ENCODE measurements at regions not wholly inside any gene's neighbourhood (a gene's known extent, or its start where the extent isn't known, plus 50 kb on each side); places are given as distances from the start of the nearest gene placed in this dataset.

DNA sequence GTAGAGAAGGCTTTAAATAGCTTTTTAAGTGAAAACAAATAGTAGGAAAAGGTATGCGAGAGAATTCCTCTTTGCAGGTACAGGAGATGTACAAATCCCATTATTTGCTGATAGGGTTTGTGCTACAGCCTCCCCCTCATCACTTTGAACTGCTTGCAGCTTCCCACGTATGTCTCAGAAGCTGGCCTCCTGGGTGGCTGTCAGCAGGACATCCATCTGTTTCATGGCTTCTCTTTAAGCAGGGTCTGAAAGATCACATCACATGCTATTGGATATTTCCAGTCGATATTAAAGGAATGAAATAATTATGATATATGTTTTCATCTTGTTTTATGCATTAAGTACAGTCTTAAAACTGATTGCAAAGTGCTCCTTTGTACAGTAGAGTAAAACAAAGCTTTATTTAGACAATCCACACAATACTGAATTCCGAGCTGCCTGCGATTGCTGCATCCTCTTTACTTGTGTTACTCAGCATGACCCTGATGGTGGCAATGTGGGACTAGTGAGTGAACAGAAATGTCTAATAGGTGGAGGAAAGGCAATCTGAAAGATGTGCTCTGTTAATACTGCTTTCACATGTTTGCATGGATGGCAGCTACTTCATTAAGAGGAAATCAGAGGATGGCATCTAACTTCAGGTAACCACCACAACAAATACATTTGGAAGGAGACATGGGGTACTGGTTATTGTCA, 930.6 kb upstream of the SEMA6D start:
- TF ChIP-seq EZH2 (IDR thresholded peaks at IDR 0.05; ENCODE audit: insufficient read depth, low read length): no peak
- TF ChIP-seq, protein P1, sequence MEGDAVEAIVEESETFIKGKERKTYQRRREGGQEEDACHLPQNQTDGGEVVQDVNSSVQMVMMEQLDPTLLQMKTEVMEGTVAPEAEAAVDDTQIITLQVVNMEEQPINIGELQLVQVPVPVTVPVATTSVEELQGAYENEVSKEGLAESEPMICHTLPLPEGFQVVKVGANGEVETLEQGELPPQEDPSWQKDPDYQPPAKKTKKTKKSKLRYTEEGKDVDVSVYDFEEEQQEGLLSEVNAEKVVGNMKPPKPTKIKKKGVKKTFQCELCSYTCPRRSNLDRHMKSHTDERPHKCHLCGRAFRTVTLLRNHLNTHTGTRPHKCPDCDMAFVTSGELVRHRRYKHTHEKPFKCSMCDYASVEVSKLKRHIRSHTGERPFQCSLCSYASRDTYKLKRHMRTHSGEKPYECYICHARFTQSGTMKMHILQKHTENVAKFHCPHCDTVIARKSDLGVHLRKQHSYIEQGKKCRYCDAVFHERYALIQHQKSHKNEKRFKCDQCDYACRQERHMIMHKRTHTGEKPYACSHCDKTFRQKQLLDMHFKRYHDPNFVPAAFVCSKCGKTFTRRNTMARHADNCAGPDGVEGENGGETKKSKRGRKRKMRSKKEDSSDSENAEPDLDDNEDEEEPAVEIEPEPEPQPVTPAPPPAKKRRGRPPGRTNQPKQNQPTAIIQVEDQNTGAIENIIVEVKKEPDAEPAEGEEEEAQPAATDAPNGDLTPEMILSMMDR (IDR thresholded peaks at IDR 0.05; ENCODE audit: insufficient read depth, low read depth, low read length): no peak
- Histone ChIP-seq H3K36me3 (ENCODE audit: insufficient read depth, low read length) (no peaks in the 10 kb centered on the region), H3K4me2 (ENCODE audit: low read length) (no peak overlapping the region), H3K9me3 (ENCODE audit: insufficient read depth, low read depth, low read length) (no peaks in the 10 kb centered on the region), H3K4me3 (ENCODE audit: insufficient read depth, low read depth, low read length) (no peak overlapping the region), H3K27me3 (ENCODE audit: insufficient read depth, low read length) (no peaks in the 10 kb centered on the region), H3K4me1 (ENCODE audit: insufficient read depth, low read length) (no peaks in the 10 kb centered on the region), H3K79me2 (ENCODE audit: insufficient read depth, low read length) (no peaks in the 10 kb centered on the region), H3K27ac (ENCODE audit: low read depth, low read length) (no peak overlapping the region), H4K20me1 (ENCODE audit: insufficient read depth, low read length) (no peaks in the 10 kb centered on the region), H2AFZ (ENCODE audit: low read depth, low read length) (no peak overlapping the region), H3K9ac (ENCODE audit: low read length) (no peak overlapping the region)
- Mint-ChIP-seq H3K4me1 (ENCODE audit: low read depth, unreplicated experiment) (no peaks in the 10 kb centered on the region), H3K4me3 (ENCODE audit: unreplicated experiment) (no peak overlapping the region), H3K36me3 (ENCODE audit: low read depth, unreplicated experiment) (no peaks in the 10 kb centered on the region), H3K9me3 (ENCODE audit: unreplicated experiment) (peaks cover 3% of the 10 kb centered on the region), H3K27ac (ENCODE audit: unreplicated experiment) (no peak overlapping the region), H3K27me3 (ENCODE audit: low read depth, unreplicated experiment) (no peaks in the 10 kb centered on the region)
- FAIRE-seq (no peak), DNase-seq (ENCODE audit: low read depth) (no peak)

DNA sequence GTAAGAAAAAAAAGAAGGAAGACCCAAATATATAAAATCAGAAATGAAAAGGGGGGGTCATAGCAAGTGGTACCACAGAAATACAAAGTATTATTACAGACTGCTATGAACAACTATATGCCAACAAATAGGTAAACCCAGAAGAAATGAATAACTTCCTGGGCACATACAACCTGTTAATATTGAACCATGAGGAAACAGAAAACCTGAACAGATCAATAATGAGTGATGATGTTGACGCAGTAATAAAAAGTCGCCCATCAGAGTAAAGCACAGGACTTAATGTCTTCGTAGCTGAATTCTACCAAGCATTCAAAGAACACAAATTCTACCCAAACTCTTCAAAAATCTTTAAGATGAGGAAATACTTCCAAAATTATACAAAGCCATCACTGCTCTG, 921.6 kb upstream of the SEMA6D start:
- H3K9ac ChIP-seq (ENCODE audit: low read length): no peak overlapping the region
- Mint-ChIP-seq H3K27ac (ENCODE audit: unreplicated experiment) (no peak overlapping the region), H3K9me3 (ENCODE audit: unreplicated experiment) (peaks cover 5% of the 10 kb centered on the region), H3K36me3 (ENCODE audit: low read depth, unreplicated experiment) (no peaks in the 10 kb centered on the region), H3K4me1 (ENCODE audit: low read depth, unreplicated experiment) (no peaks in the 10 kb centered on the region), H3K4me3 (ENCODE audit: unreplicated experiment) (no peak overlapping the region), H3K27me3 (ENCODE audit: low read depth, unreplicated experiment) (no peaks in the 10 kb centered on the region)
- no peaks in the 10 kb centered on the region for H4K20me1 ChIP-seq (ENCODE audit: insufficient read depth, low read length)
- H3K27me3 ChIP-seq (ENCODE audit: insufficient read depth, low read length): no peaks in the 10 kb centered on the region
- DNase-seq (ENCODE audit: low read depth) (no peak), FAIRE-seq (no peak)
- no peak overlapping the region for H3K27ac ChIP-seq (ENCODE audit: low read depth, low read length)
- H3K4me3 ChIP-seq (ENCODE audit: insufficient read depth, low read depth, low read length): no peak overlapping the region
- no peak overlapping the region for H3K4me2 ChIP-seq (ENCODE audit: low read length)
- no peaks in the 10 kb centered on the region for H3K4me1 ChIP-seq (ENCODE audit: insufficient read depth, low read length)
- no peaks in the 10 kb centered on the region for H3K36me3 ChIP-seq (ENCODE audit: insufficient read depth, low read length)
- H2AFZ ChIP-seq (ENCODE audit: low read depth, low read length): no peak overlapping the region
- no peaks in the 10 kb centered on the region for H3K79me2 ChIP-seq (ENCODE audit: insufficient read depth, low read length)
- no peak for TF ChIP-seq EZH2 (IDR thresholded peaks at IDR 0.05; ENCODE audit: insufficient read depth, low read length)
- TF ChIP-seq, protein P1 (IDR thresholded peaks at IDR 0.05; ENCODE audit: insufficient read depth, low read depth, low read length): no peak
- no peaks in the 10 kb centered on the region for H3K9me3 ChIP-seq (ENCODE audit: insufficient read depth, low read depth, low read length)

DNA sequence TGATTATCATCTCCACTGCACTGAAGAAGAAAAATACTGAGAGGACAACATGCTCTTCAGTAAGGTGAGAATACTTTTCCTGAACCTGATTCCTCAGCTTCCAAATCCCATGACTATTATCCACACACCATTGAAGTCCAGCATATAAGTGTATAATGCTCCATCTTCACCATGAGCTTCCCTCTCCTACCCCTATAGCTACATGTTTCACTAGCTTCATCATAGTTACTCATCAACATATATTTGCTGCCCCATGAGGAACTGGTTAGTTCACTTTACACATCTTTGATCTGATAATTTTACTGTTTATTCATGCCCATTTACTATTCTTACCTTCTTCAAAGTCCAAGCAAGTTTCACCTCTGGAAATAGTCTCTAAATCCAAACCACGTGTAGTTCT, 908.5 kb upstream of the SEMA6D start:
- DNase-seq (ENCODE audit: low read depth): no peak
- TF ChIP-seq, protein P1 (IDR thresholded peaks at IDR 0.05; ENCODE audit: insufficient read depth, low read depth, low read length): no peak
- no peak for TF ChIP-seq EZH2 (IDR thresholded peaks at IDR 0.05; ENCODE audit: insufficient read depth, low read length)
- Mint-ChIP-seq H3K4me1 (ENCODE audit: low read depth, unreplicated experiment) (no peaks in the 10 kb centered on the region), H3K27ac (ENCODE audit: unreplicated experiment) (no peak overlapping the region), H3K27me3 (ENCODE audit: low read depth, unreplicated experiment) (no peaks in the 10 kb centered on the region), H3K4me3 (ENCODE audit: unreplicated experiment) (no peak overlapping the region), H3K9me3 (ENCODE audit: unreplicated experiment) (no peaks in the 10 kb centered on the region), H3K36me3 (ENCODE audit: low read depth, unreplicated experiment) (no peaks in the 10 kb centered on the region)
- H3K9me3 ChIP-seq (ENCODE audit: insufficient read depth, low read depth, low read length): no peaks in the 10 kb centered on the region
- H3K79me2 ChIP-seq (ENCODE audit: insufficient read depth, low read length): no peaks in the 10 kb centered on the region
- H3K9ac ChIP-seq (ENCODE audit: low read length): no peak overlapping the region
- H3K36me3 ChIP-seq (ENCODE audit: insufficient read depth, low read length): no peaks in the 10 kb centered on the region
- no peak for FAIRE-seq
- no peak overlapping the region for H2AFZ ChIP-seq (ENCODE audit: low read depth, low read length)
- no peaks in the 10 kb centered on the region for H3K27me3 ChIP-seq (ENCODE audit: insufficient read depth, low read length)
- no peak overlapping the region for H3K4me2 ChIP-seq (ENCODE audit: low read length)
- no peaks in the 10 kb centered on the region for H3K4me1 ChIP-seq (ENCODE audit: insufficient read depth, low read length)
- H3K4me3 ChIP-seq (ENCODE audit: insufficient read depth, low read depth, low read length): no peak overlapping the region
- no peak overlapping the region for H3K27ac ChIP-seq (ENCODE audit: low read depth, low read length)
- no peaks in the 10 kb centered on the region for H4K20me1 ChIP-seq (ENCODE audit: insufficient read depth, low read length)

All from astrocyte (in vitro differentiated cells and primary cell).